Activated naive CD4-positive, alpha-beta T cell treated with anti-CD3 and anti-CD28 coated beads, Interleukin-2, amount 10 ng/mL, durations not matched to agents 7 days and 5 days (primary cell): ENCODE measurements at regions not wholly inside any gene's neighbourhood (a gene's known extent, or its start where the extent isn't known, plus 50 kb on each side); places are given as distances from the start of the nearest gene placed in this dataset.

Experiments used
- CTCF ChIA-PET: fragments of 350-600 bp; sonication (Branson Sonifier 250); formaldehyde crosslinking; loops from one replicate; lab custom pipeline; 2021; ENCODE audit warnings: antibody characterized with exemption; lab: Charles Lee
- DNase-seq: peaks from one replicate; pipeline ENCODE4 v3.0.0-alpha.2; 2020
- H3K27ac Mint-ChIP-seq: one replicate; pipeline ENCODE4 v1.8.0; 2021; ENCODE audit warnings: mild to moderate bottlenecking, moderate library complexity, mixed read lengths
- H3K27me3 Mint-ChIP-seq: one replicate; pipeline ENCODE4 v1.8.0; 2021; ENCODE audit warnings: mild to moderate bottlenecking, mixed read lengths
- H3K36me3 Mint-ChIP-seq: one replicate; pipeline ENCODE4 v1.8.0; 2021; ENCODE audit warnings: mixed read lengths
- H3K4me1 Mint-ChIP-seq: one replicate; pipeline ENCODE4 v1.8.0; 2021; ENCODE audit warnings: mixed read lengths
- H3K4me3 Mint-ChIP-seq: one replicate; pipeline ENCODE4 v1.8.0; 2021; ENCODE audit warnings: mild to moderate bottlenecking, moderate library complexity, mixed read lengths
- H3K9me3 Mint-ChIP-seq: one replicate; pipeline ENCODE4 v1.8.0; 2021; ENCODE audit warnings: mixed read lengths

DNA sequence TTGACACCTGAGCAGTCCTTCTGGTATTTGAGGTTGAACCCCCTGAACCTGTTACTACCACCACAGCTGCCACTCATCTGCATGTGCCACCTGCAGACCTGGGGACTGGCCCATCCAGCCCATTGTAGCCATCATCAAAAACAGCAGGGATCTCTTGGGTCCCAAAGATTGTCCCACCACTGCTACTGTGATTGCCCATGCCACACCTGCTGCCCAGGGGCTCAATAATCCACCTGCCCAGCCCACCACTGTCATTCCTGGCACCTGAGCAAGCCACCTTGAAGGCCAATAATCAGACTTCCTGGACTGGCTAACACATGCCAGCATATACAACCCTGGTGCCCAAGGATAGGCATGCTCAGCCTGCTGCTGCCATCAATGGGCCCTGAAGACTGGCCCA lies 327.6 kb downstream of the CYRIA start:
- CTCF ChIA-PET = no interaction called here
- H3K9me3 Mint-ChIP-seq = no peaks in the 10 kb centered on the region
- H3K27ac Mint-ChIP-seq = no peak overlapping the region

DNA sequence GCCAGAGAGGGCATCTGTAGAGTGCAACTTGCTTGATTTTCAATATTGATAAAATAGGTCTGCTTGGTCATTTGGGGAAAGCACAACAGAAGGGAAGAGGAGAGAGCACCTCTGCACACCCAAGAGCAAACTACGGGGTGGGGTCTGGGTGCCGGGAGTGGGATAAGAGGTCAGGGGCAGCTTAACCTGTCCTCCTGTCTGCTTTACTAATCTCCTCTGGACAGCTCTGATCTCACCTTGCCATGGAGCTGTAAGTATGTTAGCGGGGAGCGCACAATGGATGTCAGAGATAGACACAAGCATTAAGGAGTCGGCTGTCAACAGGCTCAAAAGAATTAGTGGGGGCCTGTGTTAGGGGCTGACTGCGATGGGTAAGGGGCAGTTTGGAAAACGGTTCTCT lies 328.7 kb downstream of the CYRIA start:
- Mint-ChIP-seq H3K27me3 (no peaks in the 10 kb centered on the region), H3K4me3 (no peak overlapping the region), H3K36me3 (no peaks in the 10 kb centered on the region), H3K27ac (no peak overlapping the region), H3K4me1 (no peaks in the 10 kb centered on the region), H3K9me3 (no peaks in the 10 kb centered on the region)
- CTCF ChIA-PET = no interaction called here
- no peak for DNase-seq

More for the DNA sequence above, 327.6 kb downstream of the CYRIA start:
- H3K27me3 Mint-ChIP-seq = no peaks in the 10 kb centered on the region
- DNase-seq = no peak
- no peak overlapping the region for H3K4me3 Mint-ChIP-seq
- H3K4me1 Mint-ChIP-seq = no peaks in the 10 kb centered on the region
- no peaks in the 10 kb centered on the region for H3K36me3 Mint-ChIP-seq

DNA sequence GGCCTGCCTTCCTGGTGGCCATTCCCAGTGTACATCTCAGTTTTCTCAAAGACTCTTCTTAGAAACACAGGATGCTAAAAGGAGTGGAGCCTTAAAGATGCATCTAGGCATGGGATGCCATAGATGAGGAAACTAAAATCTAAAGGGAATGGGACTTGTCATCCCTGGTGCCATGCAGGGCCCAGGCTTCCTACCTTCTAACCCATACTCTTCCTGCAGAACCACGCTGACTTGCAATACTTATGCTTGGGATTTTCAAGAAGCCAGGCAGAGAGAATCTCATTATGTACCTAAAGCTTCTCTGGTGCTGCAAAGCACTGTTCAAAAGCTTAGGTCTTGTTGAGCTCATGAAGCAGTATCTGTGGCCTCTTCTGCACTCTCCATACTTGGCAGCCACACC lies 329.1 kb downstream of the CYRIA start:
- CTCF ChIA-PET = no interaction called here
- H3K36me3 Mint-ChIP-seq = no peaks in the 10 kb centered on the region
- H3K4me3 Mint-ChIP-seq = no peak overlapping the region
- H3K27ac Mint-ChIP-seq = no peak overlapping the region
- no peaks in the 10 kb centered on the region for H3K27me3 Mint-ChIP-seq
- no peaks in the 10 kb centered on the region for H3K4me1 Mint-ChIP-seq
- no peak for DNase-seq
- H3K9me3 Mint-ChIP-seq = no peaks in the 10 kb centered on the region

DNA sequence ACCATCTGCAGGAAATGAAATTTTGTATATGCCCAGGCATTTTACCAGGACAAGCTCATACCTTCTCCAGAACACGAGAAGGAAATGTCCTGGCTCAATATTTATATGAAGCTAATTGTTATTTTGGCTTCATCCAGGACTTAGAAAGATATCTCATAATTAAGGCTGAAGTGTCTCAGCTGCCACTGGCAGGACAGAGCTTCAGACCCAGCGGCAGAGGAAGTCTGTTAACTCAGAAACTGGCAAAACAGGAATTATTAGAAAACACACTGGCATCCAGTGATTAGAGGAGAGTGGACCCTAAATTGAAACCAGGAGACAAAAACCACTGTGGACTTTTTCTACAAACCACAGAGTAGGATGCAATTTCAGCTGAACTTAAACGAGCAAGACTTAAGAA lies 329.7 kb downstream of the CYRIA start:
- H3K4me1 Mint-ChIP-seq = no peaks in the 10 kb centered on the region
- no peak overlapping the region for H3K27ac Mint-ChIP-seq
- DNase-seq = no peak
- no peaks in the 10 kb centered on the region for H3K9me3 Mint-ChIP-seq
- H3K36me3 Mint-ChIP-seq = no peaks in the 10 kb centered on the region
- H3K4me3 Mint-ChIP-seq = no peak overlapping the region
- CTCF ChIA-PET = no interaction called here
- H3K27me3 Mint-ChIP-seq = no peaks in the 10 kb centered on the region

DNA sequence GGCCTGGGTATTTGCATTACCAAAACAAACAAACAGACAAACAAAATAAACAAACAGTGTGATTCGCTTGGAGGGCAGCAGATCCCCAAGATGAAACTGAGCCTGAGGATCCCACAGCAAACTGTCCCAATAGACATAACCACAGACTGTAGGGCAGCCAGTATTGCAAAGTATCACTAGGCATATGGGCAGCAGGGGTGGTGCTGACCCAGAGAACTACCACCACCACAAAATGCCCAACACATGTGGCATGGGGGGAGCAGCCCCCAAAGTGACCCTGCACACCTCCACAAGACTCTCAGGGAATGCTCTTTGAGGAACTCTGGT lies 330.1 kb downstream of the CYRIA start:
- Mint-ChIP-seq H3K4me3 (no peak overlapping the region), H3K9me3 (no peaks in the 10 kb centered on the region), H3K27ac (no peak overlapping the region), H3K4me1 (no peaks in the 10 kb centered on the region), H3K27me3 (no peaks in the 10 kb centered on the region), H3K36me3 (no peaks in the 10 kb centered on the region)
- DNase-seq = no peak
- CTCF ChIA-PET = no interaction called here

DNA sequence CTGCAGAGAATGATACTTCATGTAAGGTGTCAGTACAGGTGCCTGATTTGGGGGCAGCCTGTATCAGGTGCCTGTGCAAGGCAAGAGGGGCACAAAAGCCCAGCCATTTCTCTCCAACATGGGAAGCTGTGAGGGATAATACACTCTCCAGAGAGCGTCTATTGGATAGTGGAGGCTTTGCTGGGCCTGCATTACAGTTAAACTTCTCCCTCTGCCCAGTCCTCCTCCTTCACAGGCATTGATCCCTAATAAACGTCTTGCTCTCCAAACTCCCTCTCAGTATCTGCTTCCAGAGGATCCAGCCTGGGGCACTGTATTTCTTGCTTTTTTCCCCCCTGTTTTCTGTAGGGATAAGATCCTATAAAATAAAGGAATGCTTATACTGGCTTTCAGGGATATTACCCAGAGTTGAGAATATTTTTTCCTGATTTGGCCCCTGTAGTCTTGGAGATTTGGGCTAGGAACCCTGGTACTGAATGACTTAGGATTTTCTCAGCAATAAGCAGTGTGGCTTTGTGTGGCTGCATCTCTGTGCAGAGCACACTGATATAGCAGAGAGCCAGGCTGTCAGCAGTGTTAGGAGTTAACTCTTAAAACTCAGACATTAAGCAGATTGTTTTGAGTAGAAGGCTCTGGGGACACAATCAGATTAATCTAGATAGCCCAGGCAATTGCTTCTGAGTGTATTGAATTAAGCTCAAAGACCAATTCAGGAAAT lies 330.6 kb downstream of the CYRIA start:
- Mint-ChIP-seq H3K9me3 (no peaks in the 10 kb centered on the region), H3K27ac (no peak overlapping the region), H3K4me1 (no peaks in the 10 kb centered on the region), H3K4me3 (no peak overlapping the region), H3K36me3 (no peaks in the 10 kb centered on the region), H3K27me3 (no peaks in the 10 kb centered on the region)
- CTCF ChIA-PET = no interaction called here
- DNase-seq = no peak

DNA sequence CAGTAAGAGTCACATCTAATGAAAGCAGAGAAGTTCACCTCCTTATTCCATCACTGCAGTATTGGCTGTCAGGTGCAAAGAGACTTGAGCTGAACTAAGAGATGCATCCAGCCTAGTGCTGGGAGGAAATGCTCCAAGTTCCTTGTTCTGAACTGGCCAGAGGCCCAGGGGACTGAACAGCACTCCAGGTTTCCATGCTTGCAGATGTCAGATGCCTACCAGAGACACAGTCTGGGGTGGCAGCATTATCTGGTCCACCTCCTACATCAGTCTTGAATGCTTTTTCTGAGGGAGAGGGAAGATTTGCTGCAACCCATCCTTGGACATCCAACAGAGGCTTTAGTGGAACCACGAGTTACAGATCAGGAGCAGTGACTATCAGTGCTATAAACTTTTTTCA lies 331.3 kb downstream of the CYRIA start:
- Mint-ChIP-seq H3K4me3 (no peak overlapping the region), H3K36me3 (no peaks in the 10 kb centered on the region), H3K27me3 (no peaks in the 10 kb centered on the region), H3K27ac (no peak overlapping the region), H3K9me3 (no peaks in the 10 kb centered on the region), H3K4me1 (no peaks in the 10 kb centered on the region)
- CTCF ChIA-PET = no interaction called here
- no peak for DNase-seq

DNA sequence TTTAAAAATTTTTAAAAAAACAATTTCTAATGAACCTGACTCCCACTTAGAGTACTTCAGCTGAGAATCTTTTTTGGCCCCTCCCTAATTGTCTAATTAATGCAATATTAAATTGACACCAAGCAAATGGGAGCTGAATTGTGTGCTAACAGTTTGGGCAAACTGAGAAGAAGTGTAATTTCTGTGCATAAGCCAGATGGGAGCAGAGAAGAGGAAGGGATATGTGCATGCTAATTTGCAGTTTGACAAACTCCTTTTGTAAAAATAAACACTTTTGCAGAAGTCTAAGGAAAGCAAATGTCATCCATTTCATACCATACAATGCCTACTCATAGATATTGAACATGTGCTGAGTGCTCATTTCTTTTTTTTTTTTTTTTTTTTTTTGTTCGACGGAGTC lies 332.0 kb downstream of the CYRIA start:
- H3K4me1 Mint-ChIP-seq = no peaks in the 10 kb centered on the region
- DNase-seq = no peak
- H3K27ac Mint-ChIP-seq = no peak overlapping the region
- no peaks in the 10 kb centered on the region for H3K27me3 Mint-ChIP-seq
- H3K36me3 Mint-ChIP-seq = no peaks in the 10 kb centered on the region
- H3K9me3 Mint-ChIP-seq = no peaks in the 10 kb centered on the region
- H3K4me3 Mint-ChIP-seq = no peak overlapping the region
- CTCF ChIA-PET = no interaction called here

DNA sequence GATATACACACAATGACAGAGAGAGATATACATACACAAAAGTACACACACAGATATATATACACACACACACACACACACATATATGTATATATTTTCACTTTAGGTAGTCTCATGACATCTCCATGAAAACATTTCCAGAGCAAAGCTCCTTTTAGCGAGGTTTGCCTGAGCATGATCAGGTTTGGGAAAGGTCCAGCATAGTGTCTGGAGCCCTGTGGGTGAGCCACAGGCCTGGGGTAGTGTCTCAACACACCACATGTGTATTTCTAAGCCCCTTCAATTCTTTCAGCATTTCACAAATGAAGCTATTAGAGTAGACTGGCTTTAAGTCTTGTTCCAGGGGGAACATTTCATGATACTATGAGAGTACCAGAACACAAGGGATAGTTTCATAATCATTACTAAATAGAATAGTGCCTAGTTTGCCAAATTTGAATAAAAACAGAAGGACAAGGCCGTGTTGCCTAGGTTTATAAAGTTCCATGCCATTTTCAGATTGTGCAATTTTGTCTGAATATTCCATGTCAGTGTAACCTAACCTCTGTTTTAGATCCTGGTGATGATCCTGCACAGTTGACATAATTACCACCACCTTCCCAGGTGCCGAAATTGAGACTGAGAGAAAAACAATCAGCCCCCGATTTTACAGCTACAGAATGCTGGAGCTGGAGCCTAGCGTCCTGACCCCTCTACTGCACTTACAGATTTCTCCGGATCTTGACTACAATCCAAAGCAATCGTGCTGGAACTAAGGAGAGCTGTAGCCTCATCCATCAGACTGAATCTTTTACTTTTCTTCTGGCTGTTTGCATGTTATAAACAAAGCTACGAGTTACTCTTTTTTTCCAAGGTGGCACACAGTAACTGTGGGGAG lies 332.7 kb downstream of the CYRIA start:
- no peak for DNase-seq
- no peaks in the 10 kb centered on the region for H3K9me3 Mint-ChIP-seq
- CTCF ChIA-PET = no interaction called here
- no peak overlapping the region for H3K4me3 Mint-ChIP-seq
- no peaks in the 10 kb centered on the region for H3K36me3 Mint-ChIP-seq
- no peaks in the 10 kb centered on the region for H3K4me1 Mint-ChIP-seq
- no peaks in the 10 kb centered on the region for H3K27me3 Mint-ChIP-seq
- no peak overlapping the region for H3K27ac Mint-ChIP-seq

DNA sequence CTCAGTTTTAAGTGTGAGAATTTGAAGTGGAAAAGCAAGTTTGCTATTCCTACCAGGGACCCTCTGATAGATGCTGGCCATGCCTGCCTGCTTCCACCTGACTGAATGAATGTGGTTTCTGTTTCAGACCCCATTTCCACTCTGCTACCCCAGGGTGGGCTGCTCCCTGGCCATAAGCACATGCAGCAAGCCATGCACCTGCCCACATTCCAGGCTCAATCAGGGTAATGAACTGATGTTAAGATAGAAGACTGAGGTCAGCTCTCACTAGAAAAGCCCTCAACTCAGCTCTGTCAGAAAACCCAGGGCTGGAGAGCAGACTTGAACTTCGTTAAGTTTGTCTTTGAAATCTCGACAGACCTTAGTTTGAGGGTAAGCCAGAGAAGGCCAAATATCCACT lies 333.9 kb downstream of the CYRIA start:
- H3K4me3 Mint-ChIP-seq = no peak overlapping the region
- no peaks in the 10 kb centered on the region for H3K36me3 Mint-ChIP-seq
- H3K27ac Mint-ChIP-seq = no peak overlapping the region
- no peaks in the 10 kb centered on the region for H3K9me3 Mint-ChIP-seq
- no peaks in the 10 kb centered on the region for H3K4me1 Mint-ChIP-seq
- no peaks in the 10 kb centered on the region for H3K27me3 Mint-ChIP-seq
- no peak for DNase-seq
- CTCF ChIA-PET = no interaction called here

DNA sequence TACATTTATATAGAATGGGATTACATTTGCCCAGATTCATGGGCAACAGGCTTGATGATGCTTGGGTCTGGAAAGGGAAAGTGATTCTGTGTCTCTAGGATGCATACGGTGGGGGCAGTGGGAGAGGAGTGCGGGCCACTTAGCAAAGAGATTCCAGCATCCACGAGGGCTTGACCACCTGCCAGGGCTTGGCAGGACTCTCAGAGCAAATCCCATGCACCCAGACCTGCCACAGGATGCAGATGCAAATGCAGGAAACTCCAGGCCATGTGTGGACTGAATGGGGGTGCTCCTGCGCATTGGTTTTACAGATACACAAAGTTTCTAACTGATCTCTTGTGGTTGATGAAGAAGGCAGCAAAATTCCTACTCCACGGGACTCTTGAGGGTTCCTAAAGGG lies 334.7 kb downstream of the CYRIA start:
- Mint-ChIP-seq H3K27ac (no peak overlapping the region), H3K9me3 (no peaks in the 10 kb centered on the region), H3K4me3 (no peak overlapping the region), H3K36me3 (no peaks in the 10 kb centered on the region), H3K4me1 (no peaks in the 10 kb centered on the region), H3K27me3 (no peaks in the 10 kb centered on the region)
- CTCF ChIA-PET = no interaction called here
- DNase-seq = no peak

DNA sequence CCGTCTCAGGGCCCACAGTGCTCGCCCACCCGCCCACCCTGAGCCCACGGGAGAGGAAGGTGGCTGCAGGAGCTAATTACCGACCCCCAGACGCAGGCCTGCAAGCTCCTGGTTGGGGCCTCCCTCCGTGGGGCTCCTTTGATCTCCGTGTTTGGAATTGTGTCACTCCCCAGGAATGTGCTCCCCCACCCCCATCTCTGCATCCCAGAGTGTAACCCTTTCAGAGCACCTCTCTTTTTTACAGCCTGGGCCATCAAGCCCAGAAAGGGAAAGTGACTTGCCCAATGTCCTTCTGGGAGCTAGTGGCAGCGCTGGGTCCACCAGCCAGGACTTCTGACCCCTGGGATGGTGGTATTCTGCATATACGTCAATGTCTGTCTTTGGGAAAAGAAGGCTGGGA lies 335.1 kb downstream of the CYRIA start:
- no peak overlapping the region for H3K4me3 Mint-ChIP-seq
- no peak overlapping the region for H3K27ac Mint-ChIP-seq
- H3K27me3 Mint-ChIP-seq = no peaks in the 10 kb centered on the region
- no peaks in the 10 kb centered on the region for H3K9me3 Mint-ChIP-seq
- CTCF ChIA-PET = no interaction called here
- no peaks in the 10 kb centered on the region for H3K4me1 Mint-ChIP-seq
- DNase-seq = no peak
- H3K36me3 Mint-ChIP-seq = no peaks in the 10 kb centered on the region

DNA sequence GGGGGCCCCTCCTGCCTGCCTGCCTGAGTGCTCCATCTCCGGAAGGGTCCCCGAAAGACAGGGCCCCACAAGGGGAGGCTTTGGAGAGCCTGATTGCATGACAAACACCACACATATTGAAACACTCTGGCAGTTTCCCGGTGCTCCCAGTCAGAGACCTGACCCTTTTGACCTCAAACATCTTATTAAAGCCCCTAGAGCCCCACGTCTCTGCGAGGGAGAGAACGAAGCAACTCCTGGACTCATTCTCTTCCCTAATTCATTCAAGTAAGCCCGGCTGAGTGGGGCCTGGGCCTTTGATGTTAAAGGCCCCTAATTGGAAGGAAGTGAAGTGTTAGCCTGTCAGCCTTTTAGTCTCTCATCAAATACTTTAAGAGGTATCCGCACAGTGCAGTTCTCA lies 335.6 kb downstream of the CYRIA start:
- Mint-ChIP-seq H3K36me3 (no peaks in the 10 kb centered on the region), H3K27ac (no peak overlapping the region), H3K4me3 (no peak overlapping the region), H3K27me3 (no peaks in the 10 kb centered on the region), H3K4me1 (no peaks in the 10 kb centered on the region), H3K9me3 (no peaks in the 10 kb centered on the region)
- CTCF ChIA-PET = no interaction called here
- DNase-seq = no peak

DNA sequence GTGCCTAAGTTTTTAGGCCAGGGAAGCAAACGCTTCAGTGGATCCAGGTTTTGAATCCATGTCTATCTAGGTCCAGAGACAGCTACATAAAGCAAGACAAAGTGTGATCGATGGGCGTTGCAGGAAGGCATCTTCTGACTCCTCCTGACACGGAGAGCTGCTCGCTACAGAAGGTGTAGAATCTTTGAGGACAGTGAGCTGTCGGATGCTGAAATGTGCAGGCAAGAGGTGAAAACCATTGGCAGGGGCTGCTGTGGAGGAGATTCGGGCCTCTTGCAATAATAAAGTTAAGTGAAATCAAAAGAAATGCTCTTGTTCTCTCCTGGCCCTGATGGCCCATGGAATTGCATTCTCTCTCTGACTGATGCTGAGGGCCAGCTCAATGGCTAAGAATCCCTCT lies 336.2 kb downstream of the CYRIA start:
- no peaks in the 10 kb centered on the region for H3K27me3 Mint-ChIP-seq

DNA sequence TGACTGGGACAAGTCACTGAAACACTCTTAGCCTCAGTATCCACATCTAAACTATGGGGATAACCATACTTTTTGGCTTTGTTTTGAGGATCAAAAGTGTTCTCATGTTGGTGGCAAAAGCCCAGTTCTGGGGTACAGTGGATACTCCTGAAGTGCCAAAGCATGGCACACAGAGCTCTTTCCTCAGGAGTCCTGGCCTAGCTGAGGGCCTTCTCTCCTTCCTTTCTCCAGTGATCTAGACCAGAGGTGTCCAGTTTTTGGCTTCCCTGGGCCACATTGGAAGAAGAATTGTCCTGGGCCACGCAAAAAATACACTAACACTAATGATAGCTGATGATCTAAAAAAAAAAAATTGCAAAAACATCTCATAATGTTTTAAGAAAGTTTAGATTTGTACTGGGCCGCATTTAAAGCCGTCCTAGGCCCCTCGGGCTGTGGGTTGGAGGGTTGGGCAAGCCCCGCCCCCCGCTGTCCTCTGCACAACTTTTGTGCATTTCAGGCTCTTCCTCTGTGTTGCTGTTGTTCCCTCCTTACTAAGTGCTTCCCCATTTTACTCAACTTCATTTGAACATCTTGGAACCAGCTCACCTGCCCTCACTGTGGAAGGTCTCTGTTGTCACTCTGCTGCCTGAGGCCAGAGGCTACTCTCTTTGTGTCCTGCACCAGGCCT lies 337.0 kb downstream of the CYRIA start:
- no peak overlapping the region for H3K27ac Mint-ChIP-seq
- no peaks in the 10 kb centered on the region for H3K4me1 Mint-ChIP-seq
- no peaks in the 10 kb centered on the region for H3K9me3 Mint-ChIP-seq
- H3K27me3 Mint-ChIP-seq = no peaks in the 10 kb centered on the region
- DNase-seq = no peak
- CTCF ChIA-PET = no interaction called here
- no peaks in the 10 kb centered on the region for H3K36me3 Mint-ChIP-seq
- no peak overlapping the region for H3K4me3 Mint-ChIP-seq

More for the DNA sequence above, 336.2 kb downstream of the CYRIA start:
- Mint-ChIP-seq H3K4me3 (no peak overlapping the region), H3K27ac (no peak overlapping the region), H3K36me3 (no peaks in the 10 kb centered on the region), H3K4me1 (no peaks in the 10 kb centered on the region), H3K9me3 (no peaks in the 10 kb centered on the region)
- no peak for DNase-seq
- CTCF ChIA-PET = no interaction called here
